Neural cell (in vitro differentiated cells): ENCODE measurements at regions not wholly inside any gene's neighbourhood (a gene's known extent, or its start where the extent isn't known, plus 50 kb on each side); places are given as distances from the start of the nearest gene placed in this dataset.

Experiments used
- H2AFZ ChIP-seq: fragments of 200-600, 300-800 bp; sonication (generic), shearing (Covaris generic); 2 replicates; pipeline ENCODE4 v1.6.0; 2014; ENCODE audit warnings: low read depth, mild to moderate bottlenecking, antibody characterized with exemption, low read length, moderate library complexity
- H3F3A ChIP-seq: fragments of 200-600 bp; shearing (Covaris generic); 2 replicates; pipeline ENCODE4 v1.6.1; 2016; ENCODE audit warnings: mild to moderate bottlenecking, moderate library complexity, mixed read lengths, antibody characterized with exemption, low read length; ENCODE audit not compliant: insufficient read depth, poor library complexity, severe bottlenecking
- H3K27ac ChIP-seq: fragments of 200-600, 300-800 bp; sonication (generic), shearing (Covaris generic); 2 replicates; pipeline ENCODE4 v1.5.1; 2014; ENCODE audit warnings: mild to moderate bottlenecking, low read length, moderate library complexity
- H3K27me3 ChIP-seq: fragments of 300-800, 200-600 bp; sonication (generic), shearing (Covaris generic); 2 replicates; pipeline ENCODE4 v1.6.0; 2014; ENCODE audit warnings: mild to moderate bottlenecking, low read depth, low read length, moderate library complexity; ENCODE audit not compliant: insufficient read depth
- H3K36me3 ChIP-seq: fragments of 300-800, 200-600 bp; sonication (generic), shearing (Covaris generic); 2 replicates; pipeline ENCODE4 v1.5.1; 2014; ENCODE audit warnings: mild to moderate bottlenecking, antibody characterized with exemption, low read length, moderate library complexity; ENCODE audit not compliant: insufficient read depth
- H3K4me2 ChIP-seq: fragments of 300-800, 200-600 bp; sonication (generic), shearing (Covaris generic); 2 replicates; pipeline ENCODE4 v1.6.0; 2014; ENCODE audit warnings: mild to moderate bottlenecking, low read length
- H3K4me3 ChIP-seq: fragments of 300-800, 200-600 bp; sonication (generic), shearing (Covaris generic); 2 replicates; pipeline ENCODE4 v1.5.1; 2014; ENCODE audit warnings: mild to moderate bottlenecking, low read length, moderate library complexity
- H3K79me2 ChIP-seq: fragments of 200-600 bp; shearing (Covaris generic); replicated peaks from 2 replicates; pipeline ENCODE4 v1.6.0; 2014; ENCODE audit warnings: mild to moderate bottlenecking, low read length, moderate library complexity; ENCODE audit not compliant: insufficient read depth
- H3K9ac ChIP-seq: fragments of 300-800, 200-600 bp; sonication (generic), shearing (Covaris generic); 2 replicates; pipeline ENCODE4 v1.6.1; 2016; ENCODE audit warnings: mild to moderate bottlenecking, low read length, mixed read lengths
- H3K9me2 ChIP-seq: fragments of 200-600 bp; shearing (Covaris generic); 2 replicates; pipeline ENCODE4 v1.6.1; 2016; ENCODE audit warnings: mild to moderate bottlenecking, low read length, mixed read lengths; ENCODE audit not compliant: insufficient read depth
- H3K9me3 ChIP-seq: fragments of 200-600, 300-800 bp; sonication (generic), shearing (Covaris generic); 2 replicates; pipeline ENCODE4 v1.6.1; 2016; ENCODE audit warnings: mild to moderate bottlenecking, mixed run types, low read length, moderate library complexity, mixed read lengths
- H4K20me1 ChIP-seq: fragments of 200-600 bp; shearing (Covaris generic); 2 replicates; pipeline ENCODE4 v1.6.1; 2016; ENCODE audit warnings: mild to moderate bottlenecking, mixed run types; ENCODE audit not compliant: insufficient read depth
- CTCF ChIP-seq: fragments of 450-650 bp; IDR thresholded peaks from 2 replicates; pipeline ENCODE4 v1.5.1; 2014; ENCODE audit warnings: antibody characterized with exemption, mild to moderate bottlenecking, moderate library complexity; ENCODE audit not compliant: poor library complexity, severe bottlenecking
- EP300 ChIP-seq: fragments of 450-650 bp; conservative IDR thresholded peaks from 2 replicates; pipeline ENCODE4 v1.6.1; 2014; ENCODE audit warnings: antibody characterized with exemption, mild to moderate bottlenecking, moderate library complexity; ENCODE audit not compliant: poor library complexity, severe bottlenecking
- EZH2 ChIP-seq: fragments of 200-600, 300-800 bp; shearing (Covaris generic), sonication (generic); IDR thresholded peaks from 2 replicates; pipeline ENCODE4 v1.6.1; 2014; ENCODE audit warnings: antibody characterized with exemption, low read length, borderline replicate concordance, mild to moderate bottlenecking; ENCODE audit not compliant: insufficient read depth, poor library complexity, severe bottlenecking
- MXI1 ChIP-seq: fragments of 450-650 bp; conservative IDR thresholded peaks from 2 replicates; pipeline ENCODE4 v1.6.1; 2014; ENCODE audit warnings: antibody characterized with exemption, mild to moderate bottlenecking; ENCODE audit not compliant: poor library complexity, severe bottlenecking
- POLR2AphosphoS5 ChIP-seq: IDR thresholded peaks from 2 replicates; pipeline ENCODE4 v1.6.1; 2012
- RAD21 ChIP-seq: fragments of 450-650 bp; conservative IDR thresholded peaks from 2 replicates; pipeline ENCODE4 v1.6.1; 2014; ENCODE audit warnings: antibody characterized with exemption, mild to moderate bottlenecking, moderate library complexity
- SMC3 ChIP-seq: fragments of 450-650 bp; conservative IDR thresholded peaks from 2 replicates; pipeline ENCODE4 v1.6.1; 2014; ENCODE audit warnings: antibody characterized with exemption, mild to moderate bottlenecking, moderate library complexity; ENCODE audit not compliant: poor library complexity
- TAF1 ChIP-seq: IDR thresholded peaks from 2 replicates; pipeline ENCODE4 v1.6.1; 2012; ENCODE audit warnings: low read depth
- TF ChIP-seq, protein P1 (sequence below): IDR thresholded peaks from 2 replicates; pipeline ENCODE4 v1.6.1; 2012; ENCODE audit warnings: borderline replicate concordance

GRCh38 chr3:116927918-116928317 is 218.3 kb downstream of the TUSC7 start:
- no peak overlapping the region for H2AFZ ChIP-seq
- H3K27ac ChIP-seq: no peak overlapping the region
- TF ChIP-seq RAD21 (no peak), MXI1 (no peak), TAF1 (no peak), POLR2AphosphoS5 (no peak), EZH2 (no peak), CTCF (no peak), SMC3 (no peak), EP300 (no peak)
- TF ChIP-seq, protein P1, sequence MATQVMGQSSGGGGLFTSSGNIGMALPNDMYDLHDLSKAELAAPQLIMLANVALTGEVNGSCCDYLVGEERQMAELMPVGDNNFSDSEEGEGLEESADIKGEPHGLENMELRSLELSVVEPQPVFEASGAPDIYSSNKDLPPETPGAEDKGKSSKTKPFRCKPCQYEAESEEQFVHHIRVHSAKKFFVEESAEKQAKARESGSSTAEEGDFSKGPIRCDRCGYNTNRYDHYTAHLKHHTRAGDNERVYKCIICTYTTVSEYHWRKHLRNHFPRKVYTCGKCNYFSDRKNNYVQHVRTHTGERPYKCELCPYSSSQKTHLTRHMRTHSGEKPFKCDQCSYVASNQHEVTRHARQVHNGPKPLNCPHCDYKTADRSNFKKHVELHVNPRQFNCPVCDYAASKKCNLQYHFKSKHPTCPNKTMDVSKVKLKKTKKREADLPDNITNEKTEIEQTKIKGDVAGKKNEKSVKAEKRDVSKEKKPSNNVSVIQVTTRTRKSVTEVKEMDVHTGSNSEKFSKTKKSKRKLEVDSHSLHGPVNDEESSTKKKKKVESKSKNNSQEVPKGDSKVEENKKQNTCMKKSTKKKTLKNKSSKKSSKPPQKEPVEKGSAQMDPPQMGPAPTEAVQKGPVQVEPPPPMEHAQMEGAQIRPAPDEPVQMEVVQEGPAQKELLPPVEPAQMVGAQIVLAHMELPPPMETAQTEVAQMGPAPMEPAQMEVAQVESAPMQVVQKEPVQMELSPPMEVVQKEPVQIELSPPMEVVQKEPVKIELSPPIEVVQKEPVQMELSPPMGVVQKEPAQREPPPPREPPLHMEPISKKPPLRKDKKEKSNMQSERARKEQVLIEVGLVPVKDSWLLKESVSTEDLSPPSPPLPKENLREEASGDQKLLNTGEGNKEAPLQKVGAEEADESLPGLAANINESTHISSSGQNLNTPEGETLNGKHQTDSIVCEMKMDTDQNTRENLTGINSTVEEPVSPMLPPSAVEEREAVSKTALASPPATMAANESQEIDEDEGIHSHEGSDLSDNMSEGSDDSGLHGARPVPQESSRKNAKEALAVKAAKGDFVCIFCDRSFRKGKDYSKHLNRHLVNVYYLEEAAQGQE: no peak
- no peaks in the 10 kb centered on the region for H3K36me3 ChIP-seq
- H3K9me2 ChIP-seq: no peaks in the 10 kb centered on the region
- no peak overlapping the region for H3K4me2 ChIP-seq
- H3K27me3 ChIP-seq: no peaks in the 10 kb centered on the region
- no peaks in the 10 kb centered on the region for H3K9me3 ChIP-seq
- no peaks in the 10 kb centered on the region for H3K79me2 ChIP-seq
- no peaks in the 10 kb centered on the region for H3F3A ChIP-seq
- H4K20me1 ChIP-seq: no peaks in the 10 kb centered on the region
- H3K9ac ChIP-seq: no peak overlapping the region
- no peak overlapping the region for H3K4me3 ChIP-seq

DNA sequence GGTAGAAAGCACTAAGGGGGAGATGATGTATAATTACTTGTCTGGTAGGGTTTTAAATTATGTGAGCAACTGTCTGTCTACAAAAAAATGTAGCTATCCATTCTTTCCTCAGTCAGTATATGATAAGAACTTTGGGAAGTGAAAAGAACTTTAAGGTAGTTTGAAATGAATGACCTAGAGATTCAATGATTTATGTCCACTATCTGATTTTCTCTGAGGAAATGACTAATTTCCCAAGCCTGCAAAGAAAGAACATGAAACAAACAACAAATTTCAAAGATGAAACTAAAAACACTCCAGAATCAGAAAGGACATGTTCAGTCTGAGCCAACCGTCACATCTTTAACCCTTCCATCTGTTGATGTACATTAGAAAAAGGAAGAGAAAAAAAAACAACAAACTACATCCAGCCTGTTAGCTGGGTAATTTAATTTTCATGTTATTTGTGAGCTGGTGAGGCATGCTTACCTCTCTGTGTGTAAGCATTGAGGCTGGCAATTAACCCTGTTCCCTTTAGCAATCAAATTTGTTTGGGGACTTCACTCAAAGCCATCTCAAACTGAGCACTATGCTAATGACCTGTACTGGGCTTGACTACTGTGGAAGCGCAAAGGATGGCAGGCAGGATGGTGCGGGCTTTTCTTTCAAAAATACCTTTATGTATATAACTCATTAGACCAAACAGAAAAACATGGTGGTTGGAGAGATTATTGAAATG is 220.1 kb downstream of the TUSC7 start:
- Histone ChIP-seq H3K27ac (no peak overlapping the region), H3K4me2 (no peak overlapping the region), H3K27me3 (no peaks in the 10 kb centered on the region), H3F3A (no peaks in the 10 kb centered on the region), H3K4me3 (no peak overlapping the region), H2AFZ (no peak overlapping the region), H3K36me3 (no peaks in the 10 kb centered on the region), H3K9ac (no peak overlapping the region), H3K9me3 (no peaks in the 10 kb centered on the region), H4K20me1 (no peaks in the 10 kb centered on the region), H3K79me2 (no peaks in the 10 kb centered on the region), H3K9me2 (no peaks in the 10 kb centered on the region)
- TF ChIP-seq, protein P1: no peak
- TF ChIP-seq TAF1: no peak
- no peak for TF ChIP-seq SMC3
- no peak for TF ChIP-seq EP300
- no peak for TF ChIP-seq EZH2
- TF ChIP-seq CTCF: no peak
- TF ChIP-seq POLR2AphosphoS5: no peak
- no peak for TF ChIP-seq RAD21
- TF ChIP-seq MXI1: no peak
